GM18951 (cell line): ENCODE measurements at regions not wholly inside any gene's neighbourhood (a gene's known extent, or its start where the extent isn't known, plus 50 kb on each side); places are given as distances from the start of the nearest gene placed in this dataset.

Source experiments
- POLR2A ChIP-seq: IDR thresholded peaks from 4 replicates; pipeline ENCODE4 v1.6.1; 2011; ENCODE audit warnings: mild to moderate bottlenecking; ENCODE audit not compliant: insufficient read length, insufficient read depth; ENCODE audit errors: extremely low read depth
- in situ Hi-C: fragments of 300-500 bp; cut with MboI; formaldehyde crosslinking; loops from one replicate; pipeline ENCODE4 v1.12.0; 2022; ENCODE audit warnings: low sequenced_read_pairs, mixed read lengths, inconsistent platforms; ENCODE audit not compliant: unreplicated experiment

- no peak for TF ChIP-seq POLR2A
- in situ Hi-C loops = no loop called here
Observed at GRCh38 chr2:128477891-128478290, 159.2 kb upstream of the HS6ST1 start.

GRCh38 chr2:128485761-128486639, 167.3 kb upstream of the HS6ST1 start:
- in situ Hi-C loops = no loop called here
- TF ChIP-seq POLR2A = no peak

- TF ChIP-seq POLR2A = no peak
- in situ Hi-C loops = no loop called here
Observed at GRCh38 chr2:128486640-128487375, 168.1 kb upstream of the HS6ST1 start.

GRCh38 chr2:128487650-128488387, 169.2 kb upstream of the HS6ST1 start:
- TF ChIP-seq POLR2A = no peak
- in situ Hi-C loops = no loop called here

- TF ChIP-seq POLR2A = no peak
- in situ Hi-C loops = no loop called here
Observed at GRCh38 chr2:128488434-128488833, 169.8 kb upstream of the HS6ST1 start.

GRCh38 chr2:128489526-128490273, 171.0 kb upstream of the HS6ST1 start:
- in situ Hi-C loops = no loop called here
- TF ChIP-seq POLR2A = no peak

- in situ Hi-C loops = no loop called here
- TF ChIP-seq POLR2A = no peak
Observed at GRCh38 chr2:128490321-128490720, 171.7 kb upstream of the HS6ST1 start.

- in situ Hi-C loops = no loop called here
- no peak for TF ChIP-seq POLR2A
Observed at GRCh38 chr2:128490881-128491691, 172.4 kb upstream of the HS6ST1 start.

GRCh38 chr2:128491692-128492244, 173.1 kb upstream of the HS6ST1 start:
- no peak for TF ChIP-seq POLR2A
- in situ Hi-C loops = no loop called here

- in situ Hi-C loops = no loop called here
Observed at GRCh38 chr2:128492966-128493811, 174.5 kb upstream of the HS6ST1 start.

GRCh38 chr2:128493880-128494279, 175.2 kb upstream of the HS6ST1 start:
- no peak for TF ChIP-seq POLR2A
- in situ Hi-C loops = no loop called here

More at GRCh38 chr2:128492966-128493811, 174.5 kb upstream of the HS6ST1 start:
- no peak for TF ChIP-seq POLR2A

- in situ Hi-C loops = no loop called here
- no peak for TF ChIP-seq POLR2A
Observed at GRCh38 chr2:128494307-128494639, 175.6 kb upstream of the HS6ST1 start.
